Neural cell (in vitro differentiated cells): ENCODE measurements at regions not wholly inside any gene's neighbourhood (a gene's known extent, or its start where the extent isn't known, plus 50 kb on each side); places are given as distances from the start of the nearest gene placed in this dataset.

Experiments used
- EZH2 ChIP-seq: fragments of 200-600, 300-800 bp; shearing (Covaris generic), sonication (generic); IDR thresholded peaks from 2 replicates; pipeline ENCODE4 v1.6.1; 2014; ENCODE audit warnings: antibody characterized with exemption, low read length, borderline replicate concordance, mild to moderate bottlenecking; ENCODE audit not compliant: insufficient read depth, poor library complexity, severe bottlenecking
- POLR2AphosphoS5 ChIP-seq: IDR thresholded peaks from 2 replicates; pipeline ENCODE4 v1.6.1; 2012
- RAD21 ChIP-seq: fragments of 450-650 bp; conservative IDR thresholded peaks from 2 replicates; pipeline ENCODE4 v1.6.1; 2014; ENCODE audit warnings: antibody characterized with exemption, mild to moderate bottlenecking, moderate library complexity
- SMC3 ChIP-seq: fragments of 450-650 bp; conservative IDR thresholded peaks from 2 replicates; pipeline ENCODE4 v1.6.1; 2014; ENCODE audit warnings: antibody characterized with exemption, mild to moderate bottlenecking, moderate library complexity; ENCODE audit not compliant: poor library complexity
- TF ChIP-seq, protein P1 (sequence below): fragments of 450-650 bp; IDR thresholded peaks from 2 replicates; pipeline ENCODE4 v1.5.1; 2014; ENCODE audit warnings: antibody characterized with exemption, mild to moderate bottlenecking, moderate library complexity; ENCODE audit not compliant: poor library complexity, severe bottlenecking

DNA sequence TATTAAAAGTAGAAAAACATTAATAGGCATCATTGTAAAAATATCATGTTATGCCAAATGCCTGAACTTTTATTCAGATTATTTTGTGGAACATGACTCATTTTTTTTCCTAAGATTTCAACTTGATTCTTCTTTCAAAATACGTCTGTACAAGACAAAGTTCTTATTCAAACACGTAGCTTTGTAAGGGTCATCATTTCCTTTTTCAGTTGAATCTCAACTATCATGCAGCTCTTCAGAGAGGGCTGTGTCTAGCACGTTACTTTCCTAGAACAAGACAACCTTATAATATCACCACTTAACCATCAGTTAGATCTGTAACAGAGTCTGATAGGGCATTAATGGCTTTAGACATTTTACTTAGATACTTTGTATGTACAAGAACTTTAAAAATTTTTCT is 608.9 kb downstream of the AMY1C start:
- TF ChIP-seq, protein P1, sequence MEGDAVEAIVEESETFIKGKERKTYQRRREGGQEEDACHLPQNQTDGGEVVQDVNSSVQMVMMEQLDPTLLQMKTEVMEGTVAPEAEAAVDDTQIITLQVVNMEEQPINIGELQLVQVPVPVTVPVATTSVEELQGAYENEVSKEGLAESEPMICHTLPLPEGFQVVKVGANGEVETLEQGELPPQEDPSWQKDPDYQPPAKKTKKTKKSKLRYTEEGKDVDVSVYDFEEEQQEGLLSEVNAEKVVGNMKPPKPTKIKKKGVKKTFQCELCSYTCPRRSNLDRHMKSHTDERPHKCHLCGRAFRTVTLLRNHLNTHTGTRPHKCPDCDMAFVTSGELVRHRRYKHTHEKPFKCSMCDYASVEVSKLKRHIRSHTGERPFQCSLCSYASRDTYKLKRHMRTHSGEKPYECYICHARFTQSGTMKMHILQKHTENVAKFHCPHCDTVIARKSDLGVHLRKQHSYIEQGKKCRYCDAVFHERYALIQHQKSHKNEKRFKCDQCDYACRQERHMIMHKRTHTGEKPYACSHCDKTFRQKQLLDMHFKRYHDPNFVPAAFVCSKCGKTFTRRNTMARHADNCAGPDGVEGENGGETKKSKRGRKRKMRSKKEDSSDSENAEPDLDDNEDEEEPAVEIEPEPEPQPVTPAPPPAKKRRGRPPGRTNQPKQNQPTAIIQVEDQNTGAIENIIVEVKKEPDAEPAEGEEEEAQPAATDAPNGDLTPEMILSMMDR: no peak
- no peak for TF ChIP-seq RAD21
- TF ChIP-seq POLR2AphosphoS5: no peak
- TF ChIP-seq SMC3: no peak
- TF ChIP-seq EZH2: no peak
